Hepatocyte (in vitro differentiated cells): ENCODE measurements at regions not wholly inside any gene's neighbourhood (a gene's known extent, or its start where the extent isn't known, plus 50 kb on each side); places are given as distances from the start of the nearest gene placed in this dataset.

Experiments used
- EZH2 ChIP-seq: fragments of 200-600 bp; sonication (generic); IDR thresholded peaks from 2 replicates; pipeline ENCODE4 v1.6.1; 2016; ENCODE audit warnings: antibody characterized with exemption, mild to moderate bottlenecking, borderline replicate concordance
- EZH2phosphoT487 ChIP-seq: fragments of 200-600 bp; sonication (generic); IDR thresholded peaks from one replicate; pipeline ENCODE4 v1.6.1; 2018; ENCODE audit warnings: antibody characterized with exemption, mild to moderate bottlenecking, low read depth, moderate library complexity; ENCODE audit not compliant: unreplicated experiment, severe bottlenecking
- TF ChIP-seq, protein P1 (sequence below): fragments of 200-600 bp; sonication (generic); IDR thresholded peaks from 2 replicates; pipeline ENCODE4 v1.5.1; 2016; ENCODE audit warnings: antibody characterized with exemption, mild to moderate bottlenecking; ENCODE audit not compliant: poor library complexity

DNA sequence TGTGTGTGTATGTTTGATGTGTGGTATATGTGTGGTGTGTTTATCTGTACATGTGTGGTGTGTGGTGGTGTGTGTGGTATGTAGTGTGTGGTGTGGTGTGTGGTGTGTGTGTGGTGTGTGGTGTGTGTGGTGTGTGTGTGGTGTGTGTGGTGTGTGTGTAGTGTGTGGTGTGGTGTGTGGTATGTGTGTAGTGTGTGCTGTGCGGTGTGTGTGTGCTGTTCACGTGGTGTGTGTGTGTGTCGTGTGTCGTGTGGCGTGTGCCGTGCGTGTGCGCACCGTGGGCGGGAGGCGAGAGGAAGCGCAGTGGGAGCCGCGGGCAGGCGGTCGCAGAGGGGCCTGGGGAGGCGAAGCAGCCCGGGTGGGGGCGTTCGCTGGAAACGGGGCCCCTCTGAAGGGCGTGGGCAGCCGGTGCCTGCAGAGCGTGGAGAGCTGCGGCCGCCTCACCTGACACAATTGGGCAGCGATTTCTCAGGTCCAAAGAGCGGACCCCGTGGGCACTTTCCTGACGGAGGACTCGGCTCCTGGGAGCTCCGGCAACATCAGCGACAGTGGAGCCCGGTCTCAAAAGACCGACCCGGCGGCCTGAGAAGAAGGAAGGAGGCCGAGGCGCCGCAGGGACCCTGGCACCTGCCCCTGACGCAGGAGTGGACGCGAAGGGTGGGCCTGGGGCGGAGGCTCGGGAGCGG is 741.1 kb upstream of the SALL3 start:
- TF ChIP-seq, protein P1, sequence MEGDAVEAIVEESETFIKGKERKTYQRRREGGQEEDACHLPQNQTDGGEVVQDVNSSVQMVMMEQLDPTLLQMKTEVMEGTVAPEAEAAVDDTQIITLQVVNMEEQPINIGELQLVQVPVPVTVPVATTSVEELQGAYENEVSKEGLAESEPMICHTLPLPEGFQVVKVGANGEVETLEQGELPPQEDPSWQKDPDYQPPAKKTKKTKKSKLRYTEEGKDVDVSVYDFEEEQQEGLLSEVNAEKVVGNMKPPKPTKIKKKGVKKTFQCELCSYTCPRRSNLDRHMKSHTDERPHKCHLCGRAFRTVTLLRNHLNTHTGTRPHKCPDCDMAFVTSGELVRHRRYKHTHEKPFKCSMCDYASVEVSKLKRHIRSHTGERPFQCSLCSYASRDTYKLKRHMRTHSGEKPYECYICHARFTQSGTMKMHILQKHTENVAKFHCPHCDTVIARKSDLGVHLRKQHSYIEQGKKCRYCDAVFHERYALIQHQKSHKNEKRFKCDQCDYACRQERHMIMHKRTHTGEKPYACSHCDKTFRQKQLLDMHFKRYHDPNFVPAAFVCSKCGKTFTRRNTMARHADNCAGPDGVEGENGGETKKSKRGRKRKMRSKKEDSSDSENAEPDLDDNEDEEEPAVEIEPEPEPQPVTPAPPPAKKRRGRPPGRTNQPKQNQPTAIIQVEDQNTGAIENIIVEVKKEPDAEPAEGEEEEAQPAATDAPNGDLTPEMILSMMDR: no peak
- TF ChIP-seq EZH2 (no peak), EZH2phosphoT487 (no peak)
